ENCODE measurements at regions not wholly inside any gene's neighbourhood (a gene's known extent, or its start where the extent isn't known, plus 50 kb on each side); places are given as distances from the start of the nearest gene placed in this dataset.

GRCh38 chr4:10371121-10371520, 86.1 kb downstream of the ZNF518B start:
- CTCF ChIA-PET (ENCODE audit: low intra/inter-chr PET ratio, low total read pairs) = no interaction called here
- no TSS peak for BruUV-seq (replicated peaks)
- ATAC-seq = no peak

GRCh38 chr4:10369517-10369916, 87.7 kb downstream of the ZNF518B start:
- ATAC-seq (no peak), FAIRE-seq (no peak), DNase-seq (ENCODE audit: low spot score) (no peak)
- POLR2A ChIA-PET = no interaction called here
- 27% methylated on average over 2 of the region's 2 CpGs for WGBS (ENCODE audit: low lambda C conversion rate)
- in situ Hi-C loops (cut with HindIII; ENCODE audit: extremely low pct_ligation_motif_present, low pct_unique_long_range_greater_than_20kb) = no loop called here
- Histone ChIP-seq H3K4me3 (replicated peaks in 1 of 3; ENCODE audit: insufficient read depth in 1 of 3, low read depth in 2 of 3, low read length in 3 of 3) (no peak overlapping the region), H3K36me3 (replicated peaks in 1 of 2; ENCODE audit: control insufficient read depth in 1 of 2, insufficient read depth in 2 of 2, low read length in 2 of 2) (no peaks in the 10 kb centered on the region), H2AFZ (ENCODE audit: low read length) (no peak overlapping the region), H3K79me2 (ENCODE audit: insufficient read depth, low read length) (no peaks in the 10 kb centered on the region), H3K27ac (ENCODE audit: extremely low read length, insufficient read depth, low read length) (no peak overlapping the region), H3K27me3 (ENCODE audit: control insufficient read depth in 1 of 2, insufficient read depth in 2 of 2, low read length in 2 of 2) (no peaks in the 10 kb centered on the region), H4K20me1 (ENCODE audit: insufficient read depth, low read length) (no peaks in the 10 kb centered on the region), H3K4me1 (ENCODE audit: insufficient read depth, low read length) (no peaks in the 10 kb centered on the region), H3K4me2 (ENCODE audit: low read depth, low read length) (no peak overlapping the region), H3K9me3 (ENCODE audit: low read length) (no peaks in the 10 kb centered on the region), H3K9ac (ENCODE audit: insufficient read depth, low read depth, low read length) (no peak overlapping the region)
- CTCF ChIA-PET (ENCODE audit: low intra/inter-chr PET ratio, low total read pairs) = no interaction called here
- no TSS peak for BruUV-seq (replicated peaks)
- intact Hi-C loops (cut with micrococcal nuclease; ENCODE audit: unreplicated experiment) = no loop called here
- TF ChIP-seq NR2C2 (CRISPR knock-in tag; IDR thresholded peaks at IDR 0.05; ENCODE audit: borderline replicate concordance) (no peak), ZBTB33 (CRISPR knock-in tag; IDR thresholded peaks at IDR 0.05) (no peak), JARID2 (CRISPR knock-in tag; IDR thresholded peaks at IDR 0.05; ENCODE audit: insufficient replicate concordance) (no peak), PRDM15 (CRISPR knock-in tag; IDR thresholded peaks at IDR 0.05) (no peak), GRHL1 (CRISPR knock-in tag; conservative IDR thresholded peaks at IDR 0.05) (no peak), ZSCAN30 (CRISPR knock-in tag; IDR thresholded peaks at IDR 0.05) (no peak), NR1H2 (CRISPR knock-in tag; IDR thresholded peaks at IDR 0.05; ENCODE audit: borderline replicate concordance, low read depth) (no peak), ZMAT3 (CRISPR knock-in tag; conservative IDR thresholded peaks at IDR 0.05) (no peak)

More at GRCh38 chr4:10371121-10371520, 86.1 kb downstream of the ZNF518B start:
- Histone ChIP-seq H3K4me3 (replicated peaks in 1 of 3; ENCODE audit: insufficient read depth in 1 of 3, low read depth in 2 of 3, low read length in 3 of 3) (no peak overlapping the region), H3K4me2 (ENCODE audit: low read depth, low read length) (no peak overlapping the region), H2AFZ (ENCODE audit: low read length) (no peak overlapping the region), H4K20me1 (ENCODE audit: insufficient read depth, low read length) (no peaks in the 10 kb centered on the region), H3K27ac (ENCODE audit: extremely low read length, insufficient read depth, low read length) (no peak overlapping the region), H3K36me3 (replicated peaks in 1 of 2; ENCODE audit: control insufficient read depth in 1 of 2, insufficient read depth in 2 of 2, low read length in 2 of 2) (no peaks in the 10 kb centered on the region), H3K9me3 (ENCODE audit: low read length) (no peaks in the 10 kb centered on the region), H3K4me1 (ENCODE audit: insufficient read depth, low read length) (no peaks in the 10 kb centered on the region), H3K9ac (ENCODE audit: insufficient read depth, low read depth, low read length) (no peak overlapping the region), H3K79me2 (ENCODE audit: insufficient read depth, low read length) (no peaks in the 10 kb centered on the region), H3K27me3 (ENCODE audit: control insufficient read depth in 1 of 2, insufficient read depth in 2 of 2, low read length in 2 of 2) (no peaks in the 10 kb centered on the region)
- intact Hi-C loops (cut with micrococcal nuclease; ENCODE audit: unreplicated experiment) = no loop called here
- WGBS (ENCODE audit: low lambda C conversion rate) = 4% methylated on average over 4 of the region's 5 CpGs
- POLR2A ChIA-PET = no interaction called here
- FAIRE-seq (no peak), DNase-seq (ENCODE audit: low spot score) (no peak)
- no peak for TF ChIP-seq CREB1 (IDR thresholded peaks at IDR 0.05)
- TF ChIP-seq CREB1 (CRISPR knock-in tag; IDR thresholded peaks at IDR 0.05) = no peak
- no peak for TF ChIP-seq MTF2 (CRISPR knock-in tag; IDR thresholded peaks at IDR 0.05; ENCODE audit: borderline replicate concordance)
- TF ChIP-seq MXD3 (CRISPR knock-in tag; IDR thresholded peaks at IDR 0.05) = no peak
- no peak for TF ChIP-seq ZNF260 (CRISPR knock-in tag; IDR thresholded peaks at IDR 0.05; ENCODE audit: borderline replicate concordance, low read depth)
- in situ Hi-C loops (cut with HindIII; ENCODE audit: extremely low pct_ligation_motif_present, low pct_unique_long_range_greater_than_20kb) = no loop called here
